ENCODE measurements at regions not wholly inside any gene's neighbourhood (a gene's known extent, or its start where the extent isn't known, plus 50 kb on each side); places are given as distances from the start of the nearest gene placed in this dataset.

GRCh38 chr7:17521437-17521836 lies 223.0 kb downstream of the AHR start:
- no peak for TF ChIP-seq CTCF (IDR thresholded peaks at IDR 0.05; ENCODE audit: low read depth, low read length)
- no peak for DNase-seq (ENCODE audit: extremely low read depth, low read depth)

DNA sequence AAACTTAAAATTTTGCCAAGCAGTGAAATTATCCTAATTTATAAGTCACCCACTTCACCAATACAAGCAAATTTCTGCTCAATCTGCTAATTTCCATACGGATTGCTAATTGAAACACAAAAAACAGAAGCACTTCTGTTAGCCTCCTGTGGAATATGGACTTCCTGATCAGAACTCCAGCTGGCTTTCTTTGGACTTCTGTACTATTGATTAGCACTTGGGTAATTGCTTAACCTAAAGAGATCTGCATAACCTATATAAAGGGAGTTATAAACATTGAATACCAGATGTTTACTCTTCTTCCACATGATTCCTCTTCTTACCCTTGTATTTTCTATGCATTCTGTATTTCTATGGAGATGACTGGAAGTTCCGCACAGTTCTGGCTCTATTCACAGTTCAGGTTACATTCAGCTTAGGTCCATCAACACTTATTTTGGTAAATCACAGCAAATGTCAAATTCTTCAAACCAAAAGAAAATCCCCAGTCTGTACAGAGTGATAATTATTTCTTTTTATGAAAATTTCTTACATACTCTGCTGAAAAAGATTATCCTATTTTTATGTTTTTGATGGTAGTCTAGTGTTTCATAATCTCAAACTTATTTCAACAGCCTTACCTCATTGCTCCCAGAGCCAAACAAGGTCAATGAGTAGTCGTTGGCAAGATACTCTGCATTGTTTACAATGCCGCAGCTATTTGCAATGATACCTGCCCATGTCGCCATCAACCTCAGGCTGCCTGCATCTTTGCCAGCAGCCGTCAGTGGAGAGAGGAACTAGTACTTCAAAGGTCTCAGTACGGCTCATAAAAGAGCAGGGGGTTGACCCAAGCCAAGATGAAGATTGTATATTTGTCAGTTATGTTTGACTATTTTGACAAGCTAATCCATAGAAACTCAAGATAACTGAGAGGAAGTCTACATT lies 225.6 kb downstream of the AHR start:
- no peak for TF ChIP-seq CTCF (IDR thresholded peaks at IDR 0.05; ENCODE audit: low read depth, low read length)
- no peak for DNase-seq (ENCODE audit: extremely low read depth, low read depth)

GRCh38 chr7:17524746-17525145 lies 226.3 kb downstream of the AHR start:
- DNase-seq (ENCODE audit: extremely low read depth, low read depth), result no peak
- TF ChIP-seq CTCF (IDR thresholded peaks at IDR 0.05; ENCODE audit: low read depth, low read length), result no peak

DNA sequence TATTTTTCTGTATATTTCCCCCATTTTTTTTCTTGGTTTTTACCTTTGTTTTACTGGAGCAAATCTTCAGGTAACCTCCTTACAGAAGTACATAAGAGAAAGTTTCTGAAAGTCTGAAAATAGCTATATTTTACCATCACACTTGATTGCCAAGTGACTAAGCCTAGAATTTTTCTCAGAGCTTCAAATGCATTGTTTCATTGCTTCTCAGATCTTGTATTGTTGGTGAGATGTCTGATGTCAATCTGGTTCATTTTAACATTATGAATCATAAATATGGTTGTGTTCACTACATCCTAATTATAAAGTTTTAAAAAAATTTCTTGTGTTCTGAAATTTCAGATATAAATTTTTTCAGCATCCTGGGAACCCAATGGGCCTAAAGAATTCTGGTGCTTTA lies 228.2 kb downstream of the AHR start:
- TF ChIP-seq CTCF (IDR thresholded peaks at IDR 0.05; ENCODE audit: low read depth, low read length), result no peak
- no peak for DNase-seq (ENCODE audit: extremely low read depth, low read depth)

- no peak for DNase-seq (ENCODE audit: extremely low read depth, low read depth)
- TF ChIP-seq CTCF (IDR thresholded peaks at IDR 0.05; ENCODE audit: low read depth, low read length), result no peak
Measured at GRCh38 chr7:17528636-17529035, 230.2 kb downstream of the AHR start.

GRCh38 chr7:17530244-17530643 lies 231.8 kb downstream of the AHR start:
- TF ChIP-seq CTCF (IDR thresholded peaks at IDR 0.05; ENCODE audit: low read depth, low read length), result no peak
- DNase-seq (ENCODE audit: extremely low read depth, low read depth), result no peak

DNA sequence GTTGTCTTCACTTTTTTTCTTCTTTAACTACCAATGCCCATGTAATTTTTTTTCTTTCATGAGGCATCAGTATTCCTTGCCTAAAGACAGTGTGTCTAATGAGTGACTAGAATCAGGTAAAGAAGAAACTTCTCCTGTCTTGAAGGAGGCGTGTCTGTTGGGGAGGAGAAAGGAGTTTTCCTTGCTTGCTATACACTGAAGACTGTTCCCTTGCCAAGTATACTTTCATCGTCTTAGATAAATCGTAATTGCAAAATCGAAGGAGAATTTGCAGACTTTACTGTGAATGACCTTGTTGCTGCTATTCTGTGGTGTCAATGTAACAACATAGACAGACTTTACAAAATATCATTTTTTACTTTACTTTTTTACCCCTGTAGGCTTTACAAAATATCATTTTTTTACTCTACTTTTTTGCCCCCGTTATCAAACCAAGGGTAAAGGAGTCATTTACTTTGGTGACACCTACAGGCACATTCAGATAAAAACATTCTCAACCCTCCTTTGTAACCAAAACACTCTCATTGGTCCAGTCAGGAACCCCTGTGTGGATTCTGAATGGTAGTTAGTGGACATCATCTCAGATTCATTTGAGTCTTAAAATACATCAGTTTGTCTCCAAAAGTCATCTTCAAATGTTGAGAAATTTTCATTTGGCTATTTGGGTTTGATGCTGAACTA lies 232.4 kb downstream of the AHR start:
- DNase-seq (ENCODE audit: extremely low read depth, low read depth), result no peak

More for the DNA sequence above, 232.4 kb downstream of the AHR start:
- no peak for TF ChIP-seq CTCF (IDR thresholded peaks at IDR 0.05; ENCODE audit: low read depth, low read length)
